CD8-positive, alpha-beta memory T cell (primary cell): ENCODE measurements at regions not wholly inside any gene's neighbourhood (a gene's known extent, or its start where the extent isn't known, plus 50 kb on each side); places are given as distances from the start of the nearest gene placed in this dataset.

Source experiments
- CTCF ChIA-PET: fragments of 350-600 bp; sonication (Branson Sonifier 250); formaldehyde crosslinking; loops from one replicate; lab custom pipeline; 2021; ENCODE audit warnings: antibody characterized with exemption; lab: Charles Lee
- POLR2A ChIA-PET: fragments of 350-600 bp; sonication (Branson Sonifier 250); formaldehyde crosslinking; loops from one replicate; lab custom pipeline; 2021; ENCODE audit warnings: antibody characterized with exemption; lab: Charles Lee
- DNase-seq, 5 donors: peaks; one replicate each; pipeline versions ENCODE4 v3.0.0 to v3.0.0-alpha.2; 2020 to 2022; ENCODE audit warnings: mixed read lengths in 1 of 5
- H3K27ac ChIP-seq: one replicate; pipeline ENCODE4 v1.7.0; 2013; ENCODE audit warnings: low read depth, mild to moderate bottlenecking, low read length, moderate library complexity
- H3K27me3 ChIP-seq: 2 replicates; pipeline ENCODE4 v1.7.0; 2013; ENCODE audit warnings: low read length, mild to moderate bottlenecking; ENCODE audit not compliant: insufficient read depth, poor library complexity, severe bottlenecking
- H3K36me3 ChIP-seq: 2 replicates; pipeline ENCODE4 v1.7.0; 2013; ENCODE audit warnings: mild to moderate bottlenecking, low read length, moderate library complexity; ENCODE audit not compliant: insufficient read depth
- H3K4me1 ChIP-seq: 2 replicates; pipeline ENCODE4 v1.7.0; 2013; ENCODE audit warnings: mild to moderate bottlenecking, low read length, moderate library complexity; ENCODE audit not compliant: insufficient read depth
- H3K4me3 ChIP-seq: 2 replicates; pipeline ENCODE4 v1.7.0; 2013; ENCODE audit warnings: mild to moderate bottlenecking, low read length
- H3K9me3 ChIP-seq: 2 replicates; pipeline ENCODE4 v1.7.0; 2013; ENCODE audit warnings: mild to moderate bottlenecking, low read length
- H3K27ac Mint-ChIP-seq, 8 donors: one replicate each; pipeline ENCODE4 v1.8.0; 2020 to 2021; ENCODE audit warnings: mixed read lengths in 8 of 8, mild to moderate bottlenecking in 6 of 8, inconsistent platforms in 3 of 8, moderate library complexity in 3 of 8
- H3K27me3 Mint-ChIP-seq, 2 donors: one replicate each; pipeline ENCODE4 v1.8.0; 2020 to 2021; ENCODE audit warnings: mixed read lengths in 2 of 2, mild to moderate bottlenecking in 1 of 2, moderate library complexity in 1 of 2
- H3K36me3 Mint-ChIP-seq, 3 donors: one replicate each; pipeline ENCODE4 v1.8.0; 2020 to 2021; ENCODE audit warnings: mixed read lengths in 3 of 3, inconsistent platforms in 1 of 3, mild to moderate bottlenecking in 1 of 3
- H3K4me1 Mint-ChIP-seq, 3 donors: one replicate each; pipeline ENCODE4 v1.8.0; 2020 to 2021; ENCODE audit warnings: mixed read lengths in 3 of 3, inconsistent platforms in 1 of 3, mild to moderate bottlenecking in 1 of 3
- H3K4me3 Mint-ChIP-seq, 7 donors: one replicate each; pipeline ENCODE4 v1.8.0; 2020 to 2021; ENCODE audit warnings: mixed read lengths in 7 of 7, mild to moderate bottlenecking in 6 of 7, moderate library complexity in 4 of 7, inconsistent platforms in 2 of 7
- H3K9me3 Mint-ChIP-seq, 5 donors: one replicate each; pipeline ENCODE4 v1.8.0; 2020 to 2022; ENCODE audit warnings: mixed read lengths in 5 of 5, mild to moderate bottlenecking in 3 of 5, moderate library complexity in 2 of 5, inconsistent platforms in 1 of 5

- no peaks in the 10 kb centered on the region for H3K36me3 Mint-ChIP-seq
- POLR2A ChIA-PET = no interaction called here
- H3K4me3 ChIP-seq = no peak overlapping the region
These were observed 52.1 kb downstream of the GSC start for GRCh38 chr14:94717808-94718207.

GRCh38 chr14:94716976-94717375, 52.9 kb downstream of the GSC start:
- ChIA-PET CTCF (no interaction called here), POLR2A (no interaction called here)
- no peak overlapping the region for H3K4me3 Mint-ChIP-seq
- Histone ChIP-seq H3K4me1 (no peaks in the 10 kb centered on the region), H3K27me3 (no peaks in the 10 kb centered on the region), H3K4me3 (no peak overlapping the region), H3K36me3 (no peaks in the 10 kb centered on the region), H3K9me3 (no peaks in the 10 kb centered on the region), H3K27ac (no peak overlapping the region)
- peaks cover under 1 to 5% of the 10 kb centered on the region in 2 donors for H3K27me3 Mint-ChIP-seq
- no peaks in the 10 kb centered on the region for H3K4me1 Mint-ChIP-seq
- no peaks in the 10 kb centered on the region for H3K36me3 Mint-ChIP-seq
- H3K9me3 Mint-ChIP-seq = no peaks in the 10 kb centered on the region
- no peak overlapping the region for H3K27ac Mint-ChIP-seq
- no peak for DNase-seq

More at GRCh38 chr14:94717808-94718207, 52.1 kb downstream of the GSC start:
- Mint-ChIP-seq H3K27ac (no peak overlapping the region), H3K4me1 (no peaks in the 10 kb centered on the region), H3K4me3 (peak overlapping the region in 1 of 7 donors; percentile 18), H3K27me3 (peaks cover 0 to 4% of the 10 kb centered on the region in 2 donors), H3K9me3 (no peaks in the 10 kb centered on the region)
- DNase-seq = no peak
- no peaks in the 10 kb centered on the region for H3K9me3 ChIP-seq
- H3K4me1 ChIP-seq = no peaks in the 10 kb centered on the region
- CTCF ChIA-PET = interaction anchor here (0.7 kb wide), 1 partner anchor 1406 kb away, joined by 3 read pairs; no protein-coding TSS in a partner anchor
- H3K27me3 ChIP-seq = no peaks in the 10 kb centered on the region
- no peak overlapping the region for H3K27ac ChIP-seq
- no peaks in the 10 kb centered on the region for H3K36me3 ChIP-seq

- no peak overlapping the region for H3K4me3 ChIP-seq
- no peaks in the 10 kb centered on the region for H3K9me3 ChIP-seq
- H3K4me3 Mint-ChIP-seq = no peak overlapping the region
- no peaks in the 10 kb centered on the region for H3K4me1 ChIP-seq
- no peak overlapping the region for H3K27ac ChIP-seq
- peaks cover 8% of the 10 kb centered on the region in 2 donors for H3K27me3 Mint-ChIP-seq
- H3K27me3 ChIP-seq = no peaks in the 10 kb centered on the region
- no peak overlapping the region for H3K27ac Mint-ChIP-seq
- no peaks in the 10 kb centered on the region for H3K4me1 Mint-ChIP-seq
- no peaks in the 10 kb centered on the region for H3K36me3 ChIP-seq
- no peak for DNase-seq
- ChIA-PET POLR2A (no interaction called here), CTCF (no interaction called here)
- H3K36me3 Mint-ChIP-seq = no peaks in the 10 kb centered on the region
- H3K9me3 Mint-ChIP-seq = no peaks in the 10 kb centered on the region
These were observed 56.8 kb downstream of the GSC start for GRCh38 chr14:94713115-94713514.

- H3K27me3 Mint-ChIP-seq = peaks cover 8 to 26% of the 10 kb centered on the region in 2 donors
- no peaks in the 10 kb centered on the region for H3K36me3 Mint-ChIP-seq
- no peak overlapping the region for H3K4me3 Mint-ChIP-seq
- H3K27me3 ChIP-seq = no peaks in the 10 kb centered on the region
- no peak overlapping the region for H3K27ac ChIP-seq
- CTCF ChIA-PET = no interaction called here
- H3K4me3 ChIP-seq = no peak overlapping the region
- DNase-seq = no peak
- no peaks in the 10 kb centered on the region for H3K4me1 ChIP-seq
- no peaks in the 10 kb centered on the region for H3K9me3 Mint-ChIP-seq
- no peaks in the 10 kb centered on the region for H3K36me3 ChIP-seq
- POLR2A ChIA-PET = no interaction called here
- H3K27ac Mint-ChIP-seq = no peak overlapping the region
- no peaks in the 10 kb centered on the region for H3K9me3 ChIP-seq
- no peaks in the 10 kb centered on the region for H3K4me1 Mint-ChIP-seq
These were observed 59.2 kb downstream of the GSC start for GRCh38 chr14:94710731-94711130.

GRCh38 chr14:94707494-94707893, 62.4 kb downstream of the GSC start:
- ChIA-PET POLR2A (no interaction called here), CTCF (interaction anchor here (1.4 kb wide), 1 partner anchor 9 kb away, joined by 4 read pairs; no protein-coding TSS in a partner anchor)
- Histone ChIP-seq H3K27ac (no peak overlapping the region), H3K4me3 (no peak overlapping the region), H3K27me3 (no peaks in the 10 kb centered on the region), H3K36me3 (no peaks in the 10 kb centered on the region), H3K9me3 (no peaks in the 10 kb centered on the region), H3K4me1 (no peaks in the 10 kb centered on the region)
- Mint-ChIP-seq H3K9me3 (no peaks in the 10 kb centered on the region), H3K4me3 (no peak overlapping the region), H3K27ac (no peak overlapping the region), H3K36me3 (no peaks in the 10 kb centered on the region), H3K4me1 (no peaks in the 10 kb centered on the region), H3K27me3 (peaks cover 5 to 26% of the 10 kb centered on the region in 2 donors)
- no peak for DNase-seq

- no peaks in the 10 kb centered on the region for H3K9me3 ChIP-seq
- Mint-ChIP-seq H3K27ac (no peak overlapping the region), H3K36me3 (no peaks in the 10 kb centered on the region), H3K4me3 (no peak overlapping the region), H3K9me3 (no peaks in the 10 kb centered on the region), H3K4me1 (no peaks in the 10 kb centered on the region), H3K27me3 (peaks cover 2 to 22% of the 10 kb centered on the region in 2 donors)
- ChIA-PET CTCF (no interaction called here), POLR2A (no interaction called here)
- no peak overlapping the region for H3K27ac ChIP-seq
- DNase-seq = no peak
- no peaks in the 10 kb centered on the region for H3K27me3 ChIP-seq
- no peak overlapping the region for H3K4me3 ChIP-seq
- no peaks in the 10 kb centered on the region for H3K36me3 ChIP-seq
- H3K4me1 ChIP-seq = no peaks in the 10 kb centered on the region
These were observed 63.8 kb downstream of the GSC start for GRCh38 chr14:94706133-94706532.

- no peak overlapping the region for H3K27ac Mint-ChIP-seq
- CTCF ChIA-PET = interaction anchor here (0.6 to 1.1 kb wide), 3 partner anchors 12 to 1979 kb away, joined by 3 read pairs; no protein-coding TSS in a partner anchor
- POLR2A ChIA-PET = no interaction called here
- Histone ChIP-seq H3K4me1 (no peaks in the 10 kb centered on the region), H3K36me3 (no peaks in the 10 kb centered on the region), H3K27ac (no peak overlapping the region), H3K27me3 (no peaks in the 10 kb centered on the region), H3K9me3 (no peaks in the 10 kb centered on the region), H3K4me3 (no peak overlapping the region)
- H3K36me3 Mint-ChIP-seq = no peaks in the 10 kb centered on the region
- no peak for DNase-seq
- peaks cover 11 to 34% of the 10 kb centered on the region in 2 donors for H3K27me3 Mint-ChIP-seq
- H3K4me3 Mint-ChIP-seq = no peak overlapping the region
- H3K4me1 Mint-ChIP-seq = no peaks in the 10 kb centered on the region
- H3K9me3 Mint-ChIP-seq = no peaks in the 10 kb centered on the region
These were observed 67.3 kb downstream of the GSC start for GRCh38 chr14:94702629-94703028.

- no peaks in the 10 kb centered on the region for H3K9me3 Mint-ChIP-seq
- H3K4me3 Mint-ChIP-seq = no peak overlapping the region
- POLR2A ChIA-PET = no interaction called here
- Histone ChIP-seq H3K27me3 (no peaks in the 10 kb centered on the region), H3K36me3 (no peaks in the 10 kb centered on the region), H3K4me3 (no peak overlapping the region), H3K9me3 (no peaks in the 10 kb centered on the region), H3K4me1 (no peaks in the 10 kb centered on the region), H3K27ac (no peak overlapping the region)
- H3K4me1 Mint-ChIP-seq = no peaks in the 10 kb centered on the region
- CTCF ChIA-PET = interaction anchor here (1.1 kb wide), 1 partner anchor 11 kb away, joined by 3 read pairs; no protein-coding TSS in a partner anchor
- no peak for DNase-seq
- no peak overlapping the region for H3K27ac Mint-ChIP-seq
- H3K27me3 Mint-ChIP-seq = peaks cover 11 to 27% of the 10 kb centered on the region in 2 donors
- no peaks in the 10 kb centered on the region for H3K36me3 Mint-ChIP-seq
These were observed 68.0 kb downstream of the GSC start for GRCh38 chr14:94701861-94702370.
